Panc1 (cell line): ENCODE measurements at regions not wholly inside any gene's neighbourhood (a gene's known extent, or its start where the extent isn't known, plus 50 kb on each side); places are given as distances from the start of the nearest gene placed in this dataset.

Experiments
- POLR2AphosphoS5 ChIP-seq: IDR thresholded peaks from 2 replicates; pipeline ENCODE4 v1.6.1; 2012; ENCODE audit warnings: mild to moderate bottlenecking, low read depth, low read length, moderate library complexity
- TF ChIP-seq, protein P1 (sequence below): fragments of 450-650 bp; IDR thresholded peaks from 2 replicates; pipeline ENCODE4 v1.5.1; 2017; ENCODE audit warnings: mild to moderate bottlenecking

DNA sequence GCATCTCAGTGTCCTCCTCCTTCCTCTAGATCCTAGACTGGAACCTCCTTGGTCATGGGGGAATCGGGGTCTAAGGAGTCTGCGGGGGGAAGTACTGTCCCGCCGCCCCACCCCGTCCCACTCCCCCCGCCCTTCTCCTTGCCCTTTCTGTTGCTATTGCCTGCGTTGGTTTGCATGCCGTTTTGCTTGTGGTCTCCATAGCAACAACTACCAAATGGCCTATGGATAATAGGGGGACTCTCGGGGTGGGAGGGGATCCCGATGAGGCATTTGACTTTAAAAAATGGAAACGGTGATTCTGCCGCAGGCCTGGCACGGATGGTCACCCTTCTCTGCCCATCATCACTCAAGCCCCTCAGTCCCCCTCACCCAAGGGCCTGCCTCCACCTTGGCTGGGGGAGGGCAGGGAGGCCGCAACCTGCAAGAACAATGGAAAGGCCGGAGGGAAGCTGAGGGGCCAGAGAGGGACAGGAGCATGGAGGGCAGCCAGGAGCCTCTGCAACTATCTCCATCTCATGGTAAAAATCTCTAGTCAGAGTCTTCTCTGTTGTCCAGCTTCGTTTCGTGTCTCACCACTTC, 231.4 kb upstream of the TNRC6C start:
- TF ChIP-seq, protein P1, sequence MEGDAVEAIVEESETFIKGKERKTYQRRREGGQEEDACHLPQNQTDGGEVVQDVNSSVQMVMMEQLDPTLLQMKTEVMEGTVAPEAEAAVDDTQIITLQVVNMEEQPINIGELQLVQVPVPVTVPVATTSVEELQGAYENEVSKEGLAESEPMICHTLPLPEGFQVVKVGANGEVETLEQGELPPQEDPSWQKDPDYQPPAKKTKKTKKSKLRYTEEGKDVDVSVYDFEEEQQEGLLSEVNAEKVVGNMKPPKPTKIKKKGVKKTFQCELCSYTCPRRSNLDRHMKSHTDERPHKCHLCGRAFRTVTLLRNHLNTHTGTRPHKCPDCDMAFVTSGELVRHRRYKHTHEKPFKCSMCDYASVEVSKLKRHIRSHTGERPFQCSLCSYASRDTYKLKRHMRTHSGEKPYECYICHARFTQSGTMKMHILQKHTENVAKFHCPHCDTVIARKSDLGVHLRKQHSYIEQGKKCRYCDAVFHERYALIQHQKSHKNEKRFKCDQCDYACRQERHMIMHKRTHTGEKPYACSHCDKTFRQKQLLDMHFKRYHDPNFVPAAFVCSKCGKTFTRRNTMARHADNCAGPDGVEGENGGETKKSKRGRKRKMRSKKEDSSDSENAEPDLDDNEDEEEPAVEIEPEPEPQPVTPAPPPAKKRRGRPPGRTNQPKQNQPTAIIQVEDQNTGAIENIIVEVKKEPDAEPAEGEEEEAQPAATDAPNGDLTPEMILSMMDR, result no peak
- TF ChIP-seq POLR2AphosphoS5, result no peak
